ENCODE measurements at regions not wholly inside any gene's neighbourhood (a gene's known extent, or its start where the extent isn't known, plus 50 kb on each side); places are given as distances from the start of the nearest gene placed in this dataset.

- TF ChIP-seq CTCF (conservative IDR thresholded peaks at IDR 0.05; ENCODE audit: low read depth, low read length), result no peak
- TF ChIP-seq EZH2 (IDR thresholded peaks at IDR 0.05; ENCODE audit: low read length, unreplicated experiment), result no peak
- no peak for TF ChIP-seq EZH2phosphoT487 (IDR thresholded peaks at IDR 0.05; ENCODE audit: borderline replicate concordance, low read length)
Measured at GRCh38 chr2:220002699-220003098, 375.3 kb downstream of the SLC4A3 start.
